Loucy (cell line): ENCODE measurements at regions not wholly inside any gene's neighbourhood (a gene's known extent, or its start where the extent isn't known, plus 50 kb on each side); places are given as distances from the start of the nearest gene placed in this dataset.
"Not testable (repeated sequence)": the region's sequence is repeated elsewhere in the genome, so short reads cannot be mapped to it uniquely, and the experiment has no call there.

Source experiments
- EZH2phosphoT487 ChIP-seq: fragments of 200-600 bp; IDR thresholded peaks from 2 replicates; pipeline ENCODE4 v1.6.1; 2018; ENCODE audit warnings: antibody characterized with exemption, mild to moderate bottlenecking, moderate library complexity, borderline replicate concordance
- TF ChIP-seq, protein P1 (sequence below): fragments of 200-600 bp; sonication (generic); conservative IDR thresholded peaks from 2 replicates; pipeline ENCODE4 v1.5.1; 2014; ENCODE audit warnings: mild to moderate bottlenecking, antibody characterized with exemption, low read length

DNA sequence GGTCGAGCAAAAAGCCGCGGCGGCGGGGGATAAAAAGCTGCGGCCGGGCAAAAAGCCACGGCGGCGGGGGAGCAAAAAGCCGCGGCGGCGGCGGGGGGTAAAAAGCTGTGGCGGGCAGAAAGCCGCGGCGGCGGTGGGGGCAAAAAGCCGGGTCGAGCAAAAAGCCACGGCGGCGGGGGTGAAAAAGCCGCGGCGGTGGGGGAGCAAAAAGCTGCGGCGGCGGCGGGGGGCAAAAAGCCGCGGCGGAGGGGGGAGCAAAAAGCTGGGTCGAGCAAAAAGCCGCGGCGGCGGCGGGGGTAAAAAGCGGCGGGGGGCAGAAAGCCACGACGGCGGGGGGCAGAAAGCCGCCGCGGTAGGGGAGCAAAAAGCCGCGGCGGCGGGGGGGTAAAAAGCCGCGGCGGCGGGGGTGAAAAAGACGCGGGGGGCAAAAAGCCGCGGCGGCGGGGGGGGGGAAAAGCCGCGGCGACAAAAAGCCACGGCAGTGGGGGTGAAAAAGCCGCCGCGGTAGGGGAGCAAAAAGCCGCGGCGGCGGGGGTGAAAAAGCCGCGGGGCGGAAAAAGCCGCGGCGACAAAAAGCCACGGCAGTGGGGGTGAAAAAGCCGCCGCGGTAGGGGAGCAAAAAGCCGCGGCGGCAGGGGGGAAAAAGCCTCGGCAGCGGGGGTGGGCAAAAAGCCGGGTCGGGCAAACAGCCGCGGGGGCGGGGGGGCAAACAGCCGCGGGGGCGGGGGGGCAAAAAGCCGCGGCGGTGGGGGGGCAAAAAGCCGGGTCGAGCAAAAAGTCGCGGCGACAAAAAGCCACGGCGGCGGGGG is 510.8 kb downstream of the FOXD4L5 start:
- TF ChIP-seq, protein P1, sequence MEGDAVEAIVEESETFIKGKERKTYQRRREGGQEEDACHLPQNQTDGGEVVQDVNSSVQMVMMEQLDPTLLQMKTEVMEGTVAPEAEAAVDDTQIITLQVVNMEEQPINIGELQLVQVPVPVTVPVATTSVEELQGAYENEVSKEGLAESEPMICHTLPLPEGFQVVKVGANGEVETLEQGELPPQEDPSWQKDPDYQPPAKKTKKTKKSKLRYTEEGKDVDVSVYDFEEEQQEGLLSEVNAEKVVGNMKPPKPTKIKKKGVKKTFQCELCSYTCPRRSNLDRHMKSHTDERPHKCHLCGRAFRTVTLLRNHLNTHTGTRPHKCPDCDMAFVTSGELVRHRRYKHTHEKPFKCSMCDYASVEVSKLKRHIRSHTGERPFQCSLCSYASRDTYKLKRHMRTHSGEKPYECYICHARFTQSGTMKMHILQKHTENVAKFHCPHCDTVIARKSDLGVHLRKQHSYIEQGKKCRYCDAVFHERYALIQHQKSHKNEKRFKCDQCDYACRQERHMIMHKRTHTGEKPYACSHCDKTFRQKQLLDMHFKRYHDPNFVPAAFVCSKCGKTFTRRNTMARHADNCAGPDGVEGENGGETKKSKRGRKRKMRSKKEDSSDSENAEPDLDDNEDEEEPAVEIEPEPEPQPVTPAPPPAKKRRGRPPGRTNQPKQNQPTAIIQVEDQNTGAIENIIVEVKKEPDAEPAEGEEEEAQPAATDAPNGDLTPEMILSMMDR: not testable (repeated sequence)
- TF ChIP-seq EZH2phosphoT487: not testable (repeated sequence)
